IMR-90 (cell line): ENCODE measurements at regions not wholly inside any gene's neighbourhood (a gene's known extent, or its start where the extent isn't known, plus 50 kb on each side); places are given as distances from the start of the nearest gene placed in this dataset.

Source experiments
- CTCF ChIP-seq: conservative IDR thresholded peaks from 2 replicates; pipeline ENCODE4 v1.5.1; 2012; ENCODE audit warnings: mild to moderate bottlenecking, low read depth, low read length, improper control_type of control experiment
- SMC3 ChIP-seq: fragments of 150-350 bp; IDR thresholded peaks from 2 replicates; pipeline ENCODE4 v1.6.1; 2016; ENCODE audit warnings: low read depth, mild to moderate bottlenecking, antibody characterized with exemption, low read length, moderate library complexity

- no peak for TF ChIP-seq SMC3
- no peak for TF ChIP-seq CTCF
Observed at GRCh38 chr6:159468994-159469393, 224.0 kb downstream of the SOD2 start.
